Urinary bladder (tissue), 3 donors: ENCODE measurements at regions not wholly inside any gene's neighbourhood (a gene's known extent, or its start where the extent isn't known, plus 50 kb on each side); places are given as distances from the start of the nearest gene placed in this dataset.
"Not testable (repeated sequence)": the region's sequence is repeated elsewhere in the genome, so short reads cannot be mapped to it uniquely, and the experiment has no call there.

Experiments
- DNase-seq: peaks from one replicate; pipeline ENCODE4 v3.0.0-alpha.2; 2015; ENCODE audit errors: extremely low spot score
- H3K27ac ChIP-seq: one replicate; pipeline ENCODE4 v1.5.1; 2013; ENCODE audit warnings: low read depth, mild to moderate bottlenecking, moderate library complexity
- H3K36me3 ChIP-seq: one replicate; pipeline ENCODE4 v1.6.1; 2013; ENCODE audit warnings: mild to moderate bottlenecking, moderate library complexity; ENCODE audit not compliant: insufficient read depth
- H3K4me1 ChIP-seq: one replicate; pipeline ENCODE4 v1.6.1; 2013; ENCODE audit warnings: mild to moderate bottlenecking, moderate library complexity; ENCODE audit not compliant: insufficient read depth
- H3K4me3 ChIP-seq: one replicate; pipeline ENCODE4 v1.5.1; 2013; ENCODE audit warnings: low read depth, low read length
- WGBS: extraction: QIAGEN DNeasy Blood & Tissue Kit; methylation state at CpG from one replicate; pipeline ENCODE4 v1.1.7; 2013; 5-methylcytosine and 5-hydroxymethylcytosine counted together
- donor health status: healthy with polysubstance abuse.
- donor health status: healthy.

DNA sequence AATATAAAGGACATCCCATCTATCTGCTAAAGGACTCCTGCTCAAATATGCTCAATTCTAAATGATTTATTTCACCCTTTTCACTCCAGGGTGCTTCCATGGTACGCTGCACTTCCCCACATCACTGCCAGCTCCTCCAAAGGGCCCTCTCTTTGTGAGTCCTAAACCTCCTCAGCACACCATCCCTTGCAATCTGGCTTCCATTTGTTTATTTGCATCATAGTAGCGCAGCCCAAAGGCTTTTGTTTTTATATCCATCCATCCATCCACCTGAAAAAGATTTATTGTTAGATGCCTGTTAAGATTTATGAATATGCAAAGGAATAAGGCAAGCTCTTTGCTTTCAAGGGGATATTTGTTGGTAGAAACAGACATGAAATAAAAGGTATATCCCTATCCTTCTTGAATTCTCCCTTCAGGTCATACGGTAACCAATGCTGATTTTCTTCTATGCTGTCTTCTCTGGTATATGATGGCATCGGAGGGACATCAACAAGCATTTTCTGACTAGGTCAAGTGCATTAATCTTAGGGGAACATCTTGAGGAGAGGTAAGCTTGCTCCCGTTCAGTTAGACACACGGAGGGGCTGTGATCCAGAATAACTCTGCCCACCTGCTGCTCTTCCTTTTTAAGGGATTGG is 397.6 kb downstream of the LIG4 start:
- Histone ChIP-seq H3K27ac (no peak overlapping the region), H3K36me3 (no peaks in the 10 kb centered on the region), H3K4me3 (no peak overlapping the region), H3K4me1 (no peaks in the 10 kb centered on the region)
- DNase-seq, result no peak
- 74% methylated on average over 6 of the region's 6 CpGs for WGBS

DNA sequence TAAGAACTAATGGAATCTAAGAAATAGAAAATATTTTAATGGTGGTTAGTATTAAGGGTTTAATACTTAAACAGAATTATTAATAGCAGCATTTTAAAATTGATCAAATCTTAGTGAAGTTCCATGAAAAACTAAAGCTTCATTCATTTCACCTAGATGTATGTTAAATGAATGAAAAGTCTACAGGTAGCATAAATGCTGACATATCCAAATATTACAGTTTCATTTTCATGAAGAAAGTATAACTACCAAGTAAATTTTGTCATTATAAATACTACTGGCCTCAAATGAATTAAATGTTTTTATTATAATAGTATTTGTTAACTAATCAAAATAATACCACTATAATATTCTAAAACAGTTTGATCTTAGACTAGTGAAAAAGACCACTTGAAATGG is 403.3 kb downstream of the LIG4 start:
- H3K4me1 ChIP-seq, result no peaks in the 10 kb centered on the region
- DNase-seq, result no peak
- no peaks in the 10 kb centered on the region for H3K36me3 ChIP-seq
- H3K27ac ChIP-seq, result no peak overlapping the region
- no peak overlapping the region for H3K4me3 ChIP-seq

DNA sequence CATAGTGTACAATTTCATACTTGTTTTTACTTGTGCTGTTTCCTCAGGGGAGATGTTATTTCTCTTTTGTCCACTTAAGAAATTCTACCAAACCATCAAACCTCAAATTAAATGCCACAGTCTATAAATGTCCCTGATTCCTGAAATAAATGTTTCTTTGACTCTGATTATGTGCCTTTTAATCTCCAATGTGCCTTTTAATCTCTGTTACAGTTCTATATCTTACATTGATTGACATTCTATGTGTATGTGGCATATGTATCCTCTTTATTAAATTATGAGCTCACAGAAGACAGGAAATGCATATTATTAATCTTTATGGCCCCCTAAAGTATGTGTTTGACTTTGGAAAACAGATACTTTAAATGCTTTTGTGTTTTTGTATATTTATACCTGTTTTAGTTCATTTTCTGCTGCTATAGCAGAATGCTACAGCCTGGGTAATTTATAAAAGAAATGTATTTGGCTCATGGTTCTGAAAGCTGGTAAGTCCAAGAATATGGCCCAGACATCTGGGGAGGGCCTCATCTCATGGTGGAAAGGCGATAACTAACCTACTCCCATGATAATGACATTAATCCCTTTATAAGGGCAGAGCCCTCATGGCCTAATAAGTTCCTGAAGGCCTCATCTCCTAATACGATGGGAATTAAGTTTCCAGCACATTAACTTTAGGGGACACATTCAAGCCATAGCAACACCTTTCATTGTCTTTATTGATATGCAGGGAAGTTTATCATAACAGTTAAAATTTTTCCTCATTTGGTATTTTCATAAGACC is 403.9 kb downstream of the LIG4 start:
- H3K4me1 ChIP-seq, result no peaks in the 10 kb centered on the region
- no peak overlapping the region for H3K4me3 ChIP-seq
- no peak for DNase-seq
- 81% methylated on average over 2 of the region's 2 CpGs for WGBS
- no peaks in the 10 kb centered on the region for H3K36me3 ChIP-seq
- H3K27ac ChIP-seq, result no peak overlapping the region

DNA sequence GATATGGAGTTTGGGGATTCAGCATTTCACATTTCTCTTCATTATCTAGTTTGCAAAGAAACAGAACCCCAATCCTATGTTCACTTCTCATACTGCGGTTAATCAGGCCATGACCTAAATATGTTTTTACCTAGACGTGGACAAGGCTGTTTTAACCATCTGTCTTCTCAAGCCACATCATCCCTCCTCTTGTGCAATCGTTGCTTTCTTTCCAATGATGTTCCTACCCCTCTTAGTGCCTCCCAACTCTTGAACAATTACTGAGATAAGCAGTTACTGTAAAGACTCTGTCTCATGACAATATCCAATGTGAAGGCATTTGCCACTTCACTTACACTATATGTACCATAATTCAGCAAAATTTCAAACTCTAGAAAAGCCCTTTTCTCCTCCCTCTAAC is 406.2 kb downstream of the LIG4 start:
- no peak for DNase-seq
- 81% methylated on average over 3 of the region's 3 CpGs for WGBS
- Histone ChIP-seq H3K36me3 (no peaks in the 10 kb centered on the region), H3K4me1 (no peaks in the 10 kb centered on the region), H3K4me3 (no peak overlapping the region), H3K27ac (no peak overlapping the region)

DNA sequence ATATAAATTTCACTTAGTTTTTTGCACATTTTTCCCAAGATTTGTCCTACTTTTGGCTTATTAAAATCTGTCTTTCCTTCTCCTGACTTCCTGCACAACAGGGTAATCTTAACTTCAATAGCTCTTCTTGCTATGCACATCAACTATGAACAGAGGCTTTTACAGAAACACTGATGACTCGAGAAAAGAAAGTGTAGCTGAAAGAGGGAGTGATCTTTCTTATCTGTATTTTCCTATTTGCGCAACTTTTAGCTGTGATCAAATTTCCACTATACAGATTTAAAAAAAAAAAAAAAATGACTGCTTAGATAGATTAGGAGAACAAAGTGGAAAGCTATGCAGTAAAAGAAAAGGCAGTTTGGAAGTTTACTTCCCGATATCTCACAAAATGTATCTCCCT is 406.9 kb downstream of the LIG4 start:
- DNase-seq, result no peak
- Histone ChIP-seq H3K27ac (no peak overlapping the region), H3K36me3 (no peaks in the 10 kb centered on the region), H3K4me1 (no peaks in the 10 kb centered on the region), H3K4me3 (no peak overlapping the region)
- 70% methylated on average over 3 of the region's 3 CpGs for WGBS

DNA sequence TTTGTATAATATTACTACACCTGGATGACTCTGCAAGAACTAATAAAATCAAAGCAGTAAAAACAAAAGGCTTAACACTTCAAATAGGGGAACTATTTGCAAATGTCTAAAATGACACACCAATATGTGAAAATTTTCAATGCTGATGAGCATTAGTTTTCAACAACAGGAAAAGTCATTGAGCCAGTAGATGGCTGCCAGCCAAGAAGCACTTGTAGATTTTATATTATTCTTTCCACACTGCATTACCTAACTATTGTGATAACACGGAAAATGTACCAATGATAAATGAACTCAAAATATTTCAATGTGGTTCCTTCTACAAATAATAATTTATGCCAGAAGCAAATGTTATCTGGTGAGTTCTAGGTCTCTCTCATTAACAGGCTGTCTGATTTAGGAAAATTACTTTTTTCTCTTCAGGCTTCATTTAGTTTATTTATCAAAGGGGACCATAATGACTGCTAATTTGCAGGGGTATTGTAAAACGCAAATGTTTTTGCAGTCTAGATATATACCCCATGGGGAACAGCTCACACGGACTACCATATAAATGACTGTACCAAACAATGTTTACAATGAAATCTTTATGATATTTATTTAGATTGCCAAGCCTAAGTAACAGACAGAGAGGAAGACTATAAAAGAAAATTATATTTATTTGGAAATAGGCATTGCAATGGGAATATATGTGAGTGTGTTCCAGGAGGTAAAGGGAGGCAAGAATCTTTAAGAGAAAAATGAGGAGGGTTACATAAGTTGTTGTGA is 407.8 kb downstream of the LIG4 start:
- H3K4me1 ChIP-seq, result no peaks in the 10 kb centered on the region
- 48% methylated on average over 3 of the region's 3 CpGs for WGBS
- H3K36me3 ChIP-seq, result no peaks in the 10 kb centered on the region
- DNase-seq, result no peak
- H3K4me3 ChIP-seq, result no peak overlapping the region
- no peak overlapping the region for H3K27ac ChIP-seq

DNA sequence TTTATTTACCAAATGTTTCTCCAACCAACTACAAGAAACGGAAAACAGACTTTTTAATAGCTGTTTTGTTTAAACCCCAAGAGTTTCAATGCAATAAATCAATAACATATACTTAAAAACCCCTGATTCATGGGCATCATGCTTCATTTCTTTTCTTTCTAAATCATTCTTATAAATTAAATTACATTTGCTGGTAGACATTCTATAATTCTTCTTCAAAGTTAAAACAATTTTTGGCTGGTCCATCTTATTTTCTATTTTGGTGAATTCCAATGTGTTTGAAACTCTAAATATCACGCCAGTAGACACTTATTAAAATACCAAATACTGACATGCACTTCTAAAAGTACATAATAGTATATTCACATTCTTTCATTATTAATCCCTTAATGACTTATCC is 408.6 kb downstream of the LIG4 start:
- H3K4me3 ChIP-seq, result no peak overlapping the region
- 60% methylated on average over 2 of the region's 2 CpGs for WGBS
- DNase-seq, result no peak
- H3K4me1 ChIP-seq, result no peaks in the 10 kb centered on the region
- H3K36me3 ChIP-seq, result no peaks in the 10 kb centered on the region
- H3K27ac ChIP-seq, result no peak overlapping the region

DNA sequence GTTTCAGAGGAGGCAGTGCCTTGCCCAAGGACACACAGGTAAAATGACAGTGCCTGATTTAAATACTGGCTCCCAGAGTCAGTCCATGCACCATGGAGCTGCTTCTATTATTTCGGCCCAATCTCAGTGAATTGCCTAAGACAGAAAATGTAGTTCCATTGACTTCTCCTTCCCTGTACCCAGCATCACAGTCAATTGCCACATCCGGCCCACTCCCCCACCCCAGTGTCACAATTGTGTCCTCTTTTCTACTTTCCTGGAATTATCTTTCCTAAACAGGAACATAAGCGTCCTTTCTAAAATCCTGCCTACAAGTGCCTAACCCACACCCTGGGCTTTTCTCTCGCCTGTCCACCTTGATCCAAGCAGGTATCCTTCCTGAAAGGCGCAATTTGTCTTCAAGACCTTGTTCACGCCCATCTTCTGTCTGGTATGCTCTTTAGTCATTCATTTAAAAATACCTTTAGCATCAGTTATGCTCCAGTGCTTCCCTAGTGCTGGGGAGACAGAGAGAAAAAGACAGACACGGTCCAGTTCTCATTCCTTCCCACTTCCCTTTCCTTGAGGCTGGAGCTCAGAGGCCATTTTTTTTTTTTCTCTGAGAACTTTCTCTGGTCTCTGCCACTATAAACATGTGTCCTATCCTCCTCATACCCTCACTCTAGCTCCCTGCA is 411.4 kb downstream of the LIG4 start:
- H3K4me3 ChIP-seq, result no peak overlapping the region
- DNase-seq, result no peak
- 84% methylated on average over 7 of the region's 7 CpGs for WGBS
- no peaks in the 10 kb centered on the region for H3K4me1 ChIP-seq
- no peak overlapping the region for H3K27ac ChIP-seq
- H3K36me3 ChIP-seq, result no peaks in the 10 kb centered on the region

DNA sequence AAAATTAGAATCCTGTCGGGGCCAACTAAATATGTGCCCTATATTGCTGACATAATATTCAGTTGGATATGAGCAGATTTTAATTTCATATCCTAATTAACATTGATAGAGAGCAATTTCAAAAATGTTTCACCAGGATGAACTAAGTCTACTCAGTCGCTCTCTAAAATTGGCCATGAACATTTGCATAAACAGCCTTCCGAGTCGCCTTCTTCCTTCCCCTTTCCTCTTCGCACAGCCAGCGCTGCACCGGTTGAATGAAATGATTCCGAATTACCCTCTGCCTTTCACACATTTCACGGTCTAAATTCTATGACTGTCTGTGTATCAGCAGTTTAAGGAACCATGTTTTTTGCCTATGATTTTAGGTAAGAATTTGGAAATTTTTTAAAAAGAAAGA is 413.7 kb downstream of the LIG4 start:
- 81% methylated on average over 9 of the region's 9 CpGs for WGBS
- DNase-seq, result no peak
- H3K36me3 ChIP-seq, result no peaks in the 10 kb centered on the region

DNA sequence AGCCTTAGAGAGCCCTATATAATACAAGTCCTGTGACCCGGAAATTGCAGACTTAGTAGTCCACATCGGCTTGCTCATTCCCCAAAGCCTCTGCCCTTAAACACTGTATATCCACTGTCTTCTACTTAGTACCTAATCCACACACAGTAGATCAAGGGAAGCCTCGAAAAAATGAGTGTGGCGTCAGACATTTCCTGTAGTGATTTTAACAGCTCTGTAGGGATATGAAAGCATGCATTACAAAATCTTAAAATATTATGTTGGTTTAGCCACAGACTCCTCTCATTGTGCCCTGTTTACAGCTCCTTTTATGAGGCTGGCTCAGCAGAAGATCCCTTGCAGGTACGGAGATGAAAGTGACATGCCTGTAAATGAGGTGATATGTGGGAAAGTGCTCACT is 416.3 kb downstream of the LIG4 start:
- DNase-seq, result no peak
- WGBS, result 27% methylated on average over 5 of the region's 5 CpGs
- no peak overlapping the region for H3K27ac ChIP-seq
- H3K4me1 ChIP-seq, result no peaks in the 10 kb centered on the region
- H3K36me3 ChIP-seq, result no peaks in the 10 kb centered on the region
- H3K4me3 ChIP-seq, result no peak overlapping the region

More for the DNA sequence above, 413.7 kb downstream of the LIG4 start:
- no peak overlapping the region for H3K27ac ChIP-seq
- no peak overlapping the region for H3K4me3 ChIP-seq
- H3K4me1 ChIP-seq, result no peaks in the 10 kb centered on the region

DNA sequence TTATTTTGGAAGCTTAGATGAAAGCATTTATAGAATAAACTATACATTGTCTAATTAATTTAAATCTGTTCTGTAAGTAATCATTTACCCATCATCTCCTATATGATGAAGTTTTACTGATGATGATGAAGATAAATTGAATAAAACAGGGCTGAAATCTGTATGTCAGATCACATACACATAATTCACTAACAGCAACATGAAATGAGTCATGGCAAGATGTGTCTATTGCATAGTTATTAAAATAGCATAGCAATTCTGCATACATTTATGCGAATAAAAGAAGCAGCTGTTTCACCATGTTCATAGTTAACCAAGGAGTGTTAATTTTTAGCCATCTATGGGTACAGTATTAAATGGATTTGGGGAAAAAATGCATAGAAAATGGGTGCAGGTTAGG is 424.9 kb downstream of the LIG4 start:
- no peaks in the 10 kb centered on the region for H3K36me3 ChIP-seq
- no peak overlapping the region for H3K4me3 ChIP-seq
- no peaks in the 10 kb centered on the region for H3K4me1 ChIP-seq
- no peak for DNase-seq
- no peak overlapping the region for H3K27ac ChIP-seq
- WGBS, result 89% methylated on average over 1 of the region's 1 CpG

DNA sequence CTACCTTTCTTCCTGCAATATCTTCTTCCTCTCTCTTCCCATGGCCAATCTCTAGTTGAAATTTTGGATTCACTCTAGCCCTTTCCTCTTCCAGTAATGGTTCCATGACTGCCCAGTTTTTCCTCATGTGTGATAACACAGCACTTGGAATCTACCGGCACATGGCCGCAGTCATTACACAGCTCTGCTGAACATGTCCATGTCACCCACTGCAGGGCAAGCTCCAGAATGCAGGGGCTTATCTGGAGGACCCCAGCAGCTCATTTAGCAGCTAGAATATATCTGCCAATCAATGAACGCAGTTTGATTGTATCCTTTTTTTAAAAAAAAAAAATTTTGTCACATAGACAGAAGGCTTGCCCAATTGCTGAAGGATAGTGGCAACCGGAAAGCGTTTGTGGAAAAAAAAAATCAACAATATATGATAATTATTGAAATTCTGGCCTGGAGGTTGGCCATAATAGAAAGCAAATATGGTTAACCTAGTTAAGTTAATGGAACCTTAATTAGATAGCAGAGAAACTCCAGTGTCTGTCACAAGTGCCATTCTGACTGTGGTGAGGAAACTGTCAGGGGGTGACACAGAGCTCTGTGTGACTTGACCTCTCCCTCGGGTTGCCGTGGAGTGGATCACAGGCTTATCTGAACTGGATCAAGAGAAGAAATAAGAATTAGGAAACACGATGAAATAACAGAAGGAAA is 426.7 kb downstream of the LIG4 start:
- no peaks in the 10 kb centered on the region for H3K36me3 ChIP-seq
- H3K27ac ChIP-seq, result no peak overlapping the region
- no peaks in the 10 kb centered on the region for H3K4me1 ChIP-seq
- DNase-seq, result no peak
- WGBS, result 75% methylated on average over 8 of the region's 8 CpGs
- H3K4me3 ChIP-seq, result no peak overlapping the region

DNA sequence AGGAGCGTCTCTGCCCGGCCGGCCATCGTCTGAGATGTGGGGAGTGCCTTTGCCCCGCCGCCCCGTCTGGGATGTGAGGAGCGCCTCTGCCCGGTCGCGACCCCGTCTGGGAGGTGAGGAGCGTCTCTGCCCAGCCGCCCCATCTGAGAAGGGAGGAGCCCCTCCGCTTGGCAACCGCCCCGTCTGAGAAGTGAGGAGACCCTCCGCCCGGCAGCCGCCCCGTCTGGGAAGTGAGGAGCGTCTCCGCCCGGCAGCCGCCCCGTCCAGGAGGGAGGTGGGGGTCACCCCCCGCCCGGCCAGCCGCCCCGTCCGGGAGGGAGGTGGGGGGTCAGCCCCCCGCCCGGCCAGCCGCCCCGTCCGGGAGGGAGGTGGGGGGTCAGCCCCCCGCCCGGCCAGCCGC is 432.7 kb downstream of the LIG4 start:
- not testable (repeated sequence) for H3K27ac ChIP-seq, DNase-seq, H3K36me3 ChIP-seq, H3K4me1 ChIP-seq, H3K4me3 ChIP-seq
- 96% methylated on average over 39 of the region's 39 CpGs for WGBS
